ENCODE measurements at regions not wholly inside any gene's neighbourhood (a gene's known extent, or its start where the extent isn't known, plus 50 kb on each side); places are given as distances from the start of the nearest gene placed in this dataset.

DNA sequence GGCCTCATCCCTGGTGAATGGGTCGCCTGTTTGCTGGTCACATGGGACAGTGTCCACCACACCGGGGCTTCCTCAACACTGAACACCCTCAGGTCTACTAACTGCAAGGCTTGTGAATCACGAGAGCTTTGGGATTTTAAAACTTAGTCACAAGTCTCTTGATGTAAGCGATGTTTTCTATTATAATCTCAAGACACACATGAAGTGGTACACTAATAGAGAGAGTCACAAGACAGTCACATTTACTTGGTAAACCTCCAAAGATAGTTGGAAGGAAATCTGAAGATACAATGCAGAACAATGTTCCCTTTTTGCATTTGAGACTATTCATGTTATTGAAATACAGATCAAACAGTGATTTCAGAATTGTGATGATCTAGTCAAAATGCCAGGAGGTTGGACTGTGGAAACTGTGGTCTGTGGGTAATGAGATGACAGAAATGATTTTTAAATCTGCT, 233.1 kb upstream of the KLF6 start:
- TF ChIP-seq, protein P1, sequence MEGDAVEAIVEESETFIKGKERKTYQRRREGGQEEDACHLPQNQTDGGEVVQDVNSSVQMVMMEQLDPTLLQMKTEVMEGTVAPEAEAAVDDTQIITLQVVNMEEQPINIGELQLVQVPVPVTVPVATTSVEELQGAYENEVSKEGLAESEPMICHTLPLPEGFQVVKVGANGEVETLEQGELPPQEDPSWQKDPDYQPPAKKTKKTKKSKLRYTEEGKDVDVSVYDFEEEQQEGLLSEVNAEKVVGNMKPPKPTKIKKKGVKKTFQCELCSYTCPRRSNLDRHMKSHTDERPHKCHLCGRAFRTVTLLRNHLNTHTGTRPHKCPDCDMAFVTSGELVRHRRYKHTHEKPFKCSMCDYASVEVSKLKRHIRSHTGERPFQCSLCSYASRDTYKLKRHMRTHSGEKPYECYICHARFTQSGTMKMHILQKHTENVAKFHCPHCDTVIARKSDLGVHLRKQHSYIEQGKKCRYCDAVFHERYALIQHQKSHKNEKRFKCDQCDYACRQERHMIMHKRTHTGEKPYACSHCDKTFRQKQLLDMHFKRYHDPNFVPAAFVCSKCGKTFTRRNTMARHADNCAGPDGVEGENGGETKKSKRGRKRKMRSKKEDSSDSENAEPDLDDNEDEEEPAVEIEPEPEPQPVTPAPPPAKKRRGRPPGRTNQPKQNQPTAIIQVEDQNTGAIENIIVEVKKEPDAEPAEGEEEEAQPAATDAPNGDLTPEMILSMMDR (IDR thresholded peaks at IDR 0.05; ENCODE audit: low read depth, low read length), result no peak
- no peak for DNase-seq (ENCODE audit: extremely low read depth, low read depth)

DNA sequence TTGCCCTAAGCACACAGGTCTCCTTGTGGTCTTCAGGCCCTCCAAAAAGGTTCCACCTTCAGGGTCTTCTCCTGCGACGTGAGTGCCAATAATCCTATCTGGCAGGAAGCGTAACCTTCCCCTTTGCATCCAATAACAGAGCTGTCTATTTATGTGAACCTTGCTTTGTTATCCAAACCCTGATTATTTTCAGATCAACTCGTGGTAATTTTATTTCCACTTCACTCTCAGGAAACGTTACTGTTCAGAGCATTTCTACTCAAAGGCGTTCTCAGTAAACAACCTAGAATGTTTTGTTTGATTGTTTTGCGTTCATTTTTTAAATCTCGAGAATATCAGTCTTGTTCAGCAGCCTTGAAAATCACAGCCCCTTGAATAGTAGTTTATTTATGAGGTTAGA, 232.3 kb upstream of the KLF6 start:
- TF ChIP-seq, protein P1 (IDR thresholded peaks at IDR 0.05; ENCODE audit: low read depth, low read length), result no peak
- no peak for DNase-seq (ENCODE audit: extremely low read depth, low read depth)

DNA sequence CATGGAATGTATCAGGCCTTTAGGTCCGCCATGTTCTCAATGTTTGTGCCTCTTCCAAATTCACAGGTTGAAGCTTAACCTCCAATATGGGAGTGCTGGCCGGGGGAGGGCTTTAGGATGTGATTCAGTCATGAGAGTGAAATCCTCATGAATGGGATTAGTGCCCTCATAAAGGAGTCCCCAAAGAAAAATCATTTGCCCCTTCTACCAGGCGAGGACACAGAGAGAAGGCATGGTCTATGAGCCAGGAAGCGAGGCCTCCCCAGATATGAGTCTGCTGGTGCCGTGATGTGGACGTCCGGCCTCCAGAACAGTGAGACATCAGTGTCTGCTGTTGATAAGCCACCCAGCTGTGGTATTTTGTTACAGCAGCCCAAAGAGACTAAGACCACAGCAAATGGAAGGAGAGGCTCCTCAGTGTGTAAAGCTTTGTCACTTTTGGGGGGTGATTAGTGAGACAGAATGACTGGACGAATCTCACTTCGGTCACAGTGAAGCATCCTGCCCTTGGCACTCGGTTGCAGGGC, 231.3 kb upstream of the KLF6 start:
- DNase-seq (ENCODE audit: extremely low read depth, low read depth), result no peak
- TF ChIP-seq, protein P1 (IDR thresholded peaks at IDR 0.05; ENCODE audit: low read depth, low read length), result no peak

DNA sequence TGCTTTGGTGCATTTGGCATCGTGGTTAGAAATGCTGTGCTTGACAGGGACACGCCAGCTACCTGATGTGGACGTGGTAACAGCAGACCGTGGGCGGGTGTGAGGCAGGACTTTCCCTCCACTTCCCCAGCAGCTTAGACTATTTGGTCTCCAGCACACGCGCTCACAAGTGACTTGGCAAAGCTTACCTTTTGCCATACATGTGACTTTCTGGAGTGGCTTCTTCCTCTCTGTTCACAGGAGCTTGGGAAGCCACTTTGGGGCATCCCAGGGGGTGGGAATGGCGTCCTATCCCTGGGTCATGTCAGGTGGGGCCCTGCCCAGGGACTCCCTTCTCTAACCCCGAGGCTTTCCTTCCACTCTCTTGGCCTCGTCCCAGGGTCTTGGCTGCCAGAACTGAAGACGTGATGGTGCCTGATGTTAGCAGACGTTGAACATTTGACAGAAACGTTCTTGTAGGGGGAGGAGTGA, 228.7 kb upstream of the KLF6 start:
- DNase-seq (ENCODE audit: extremely low read depth, low read depth), result no peak
- TF ChIP-seq, protein P1 (IDR thresholded peaks at IDR 0.05; ENCODE audit: low read depth, low read length), result no peak

DNA sequence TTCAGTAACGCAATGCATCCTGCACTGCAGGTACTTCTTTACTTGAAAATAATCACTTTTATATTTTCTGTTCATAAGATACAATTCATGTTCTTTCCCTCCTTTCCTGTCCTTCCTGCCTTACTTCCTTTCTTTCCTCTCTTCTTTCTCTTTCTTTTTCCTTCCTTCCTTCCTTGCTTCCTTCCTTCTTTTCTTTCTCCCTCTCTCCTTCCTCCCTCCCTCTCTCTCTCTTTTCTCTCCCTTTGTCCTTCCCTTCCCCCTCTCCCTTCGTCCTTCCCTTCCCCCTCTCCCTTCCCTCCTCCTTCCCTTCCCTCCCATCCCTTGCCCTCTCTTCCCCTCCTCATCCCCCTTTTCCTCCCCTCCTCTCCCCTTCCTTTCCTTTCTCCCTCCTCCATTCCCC, 227.8 kb upstream of the KLF6 start:
- TF ChIP-seq, protein P1 (IDR thresholded peaks at IDR 0.05; ENCODE audit: low read depth, low read length), result no peak
- no peak for DNase-seq (ENCODE audit: extremely low read depth, low read depth)

DNA sequence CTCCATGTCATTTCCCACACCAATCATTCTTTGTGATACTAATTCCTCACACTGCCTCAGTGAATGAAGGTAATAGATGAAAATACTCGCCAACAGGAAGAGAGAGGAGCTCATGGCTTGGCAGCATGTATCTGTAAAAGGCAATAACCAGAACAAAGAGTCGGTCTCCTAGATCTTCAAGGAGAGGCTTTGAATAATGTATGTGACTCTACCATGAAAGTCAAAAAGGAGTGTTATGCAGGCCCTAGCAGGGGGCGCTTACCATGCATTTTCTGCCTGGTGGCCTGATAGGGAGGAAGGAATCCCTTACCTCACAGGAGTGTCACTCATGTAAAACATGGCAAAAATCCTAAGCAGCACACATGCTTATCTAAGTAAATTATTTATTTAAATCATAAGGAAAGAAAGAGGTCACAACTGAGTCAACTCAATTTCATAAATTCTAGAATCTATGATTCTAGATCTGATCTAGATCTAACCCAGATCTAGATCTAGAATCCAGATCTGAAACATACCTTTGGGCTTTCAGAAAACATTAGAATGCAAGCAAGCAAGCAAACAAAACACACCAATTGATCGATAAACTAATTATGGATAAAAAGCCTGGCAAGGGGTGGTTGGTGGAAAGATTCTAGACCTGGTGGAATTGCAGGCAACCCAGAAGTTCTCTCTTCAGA, 226.3 kb upstream of the KLF6 start:
- TF ChIP-seq, protein P1 (IDR thresholded peaks at IDR 0.05; ENCODE audit: low read depth, low read length), result no peak

DNA sequence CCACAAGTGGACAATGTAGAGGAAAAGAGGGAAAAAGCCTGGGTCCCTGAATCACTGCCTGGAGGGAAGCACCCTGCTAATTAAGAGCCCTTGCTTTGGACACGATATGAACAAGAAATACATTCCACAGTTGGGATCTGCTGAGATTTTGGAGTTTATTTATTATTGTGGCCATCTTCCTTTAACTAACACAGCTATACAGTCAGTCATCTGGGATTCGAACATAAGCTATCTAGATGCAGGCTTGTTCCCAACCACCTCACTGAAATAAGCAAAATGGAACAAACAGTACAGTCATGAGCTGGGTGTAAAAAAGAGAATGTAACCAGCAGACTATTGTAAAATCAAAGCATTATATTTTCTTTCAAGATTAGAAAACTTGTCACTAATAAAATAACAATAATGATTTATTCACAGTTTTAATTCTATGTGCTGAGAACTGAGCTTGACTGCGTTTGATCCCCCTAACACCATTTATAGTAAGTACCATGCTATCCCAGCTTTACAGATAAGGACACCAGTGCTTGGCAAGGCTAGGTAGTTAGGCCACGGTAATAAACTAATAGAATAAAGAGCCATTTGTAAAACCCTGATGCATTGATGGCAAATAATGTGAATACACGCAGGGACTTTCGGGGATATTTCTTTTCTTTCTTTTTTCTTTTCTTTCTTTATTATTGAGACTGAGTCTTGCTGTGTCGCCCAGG, 223.8 kb upstream of the KLF6 start:
- no peak for DNase-seq (ENCODE audit: extremely low read depth, low read depth)
- TF ChIP-seq, protein P1 (IDR thresholded peaks at IDR 0.05; ENCODE audit: low read depth, low read length), result no peak

More for the DNA sequence above, 226.3 kb upstream of the KLF6 start:
- no peak for DNase-seq (ENCODE audit: extremely low read depth, low read depth)

All from AG09319 (cell line).